Glomerular visceral epithelial cell (primary cell): ENCODE measurements at regions not wholly inside any gene's neighbourhood (a gene's known extent, or its start where the extent isn't known, plus 50 kb on each side); places are given as distances from the start of the nearest gene placed in this dataset.

Experiments
- DNase-seq: peaks from one replicate; pipeline ENCODE4 v3.0.0-alpha.2; 2016; ENCODE audit errors: extremely low spot score

DNA sequence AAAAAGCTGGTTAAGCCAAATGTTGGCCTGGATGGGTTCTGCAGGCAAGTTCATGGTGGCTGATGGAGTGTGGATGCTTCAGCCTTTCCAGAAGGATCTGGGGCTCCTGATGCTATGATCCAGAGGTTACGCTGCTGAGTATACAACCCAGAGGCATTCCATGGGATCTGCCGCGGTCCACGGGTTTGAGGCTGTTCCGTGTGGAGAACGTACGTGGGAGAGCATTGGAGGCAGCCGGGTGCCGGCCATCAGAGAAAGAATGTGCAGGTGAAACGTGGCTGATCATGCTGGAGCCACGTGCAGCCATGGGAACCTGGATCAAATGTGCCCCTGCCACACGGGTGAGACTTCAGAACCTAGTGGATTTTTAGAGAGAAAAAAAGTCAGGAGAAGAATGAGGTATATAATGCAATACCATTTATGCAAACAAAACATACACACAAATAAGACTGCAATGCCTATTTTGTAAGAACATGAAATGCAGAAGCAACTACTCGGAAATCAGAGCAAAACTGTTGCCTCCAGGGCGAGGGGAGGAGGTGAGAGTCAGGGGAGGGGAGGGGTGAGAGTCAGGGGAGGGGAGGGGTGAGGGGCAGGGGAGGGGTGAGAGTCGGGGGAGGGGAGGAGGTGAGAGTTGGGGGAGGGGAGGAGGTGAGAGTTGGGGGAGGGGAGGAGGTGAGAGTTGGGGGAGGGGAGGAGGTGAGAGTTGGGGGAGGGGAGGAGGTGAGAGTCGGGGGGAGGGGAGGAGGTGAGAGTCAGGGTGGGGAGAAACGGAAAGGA lies 116.5 kb upstream of the C1orf174 start:
- DNase-seq = no peak

DNA sequence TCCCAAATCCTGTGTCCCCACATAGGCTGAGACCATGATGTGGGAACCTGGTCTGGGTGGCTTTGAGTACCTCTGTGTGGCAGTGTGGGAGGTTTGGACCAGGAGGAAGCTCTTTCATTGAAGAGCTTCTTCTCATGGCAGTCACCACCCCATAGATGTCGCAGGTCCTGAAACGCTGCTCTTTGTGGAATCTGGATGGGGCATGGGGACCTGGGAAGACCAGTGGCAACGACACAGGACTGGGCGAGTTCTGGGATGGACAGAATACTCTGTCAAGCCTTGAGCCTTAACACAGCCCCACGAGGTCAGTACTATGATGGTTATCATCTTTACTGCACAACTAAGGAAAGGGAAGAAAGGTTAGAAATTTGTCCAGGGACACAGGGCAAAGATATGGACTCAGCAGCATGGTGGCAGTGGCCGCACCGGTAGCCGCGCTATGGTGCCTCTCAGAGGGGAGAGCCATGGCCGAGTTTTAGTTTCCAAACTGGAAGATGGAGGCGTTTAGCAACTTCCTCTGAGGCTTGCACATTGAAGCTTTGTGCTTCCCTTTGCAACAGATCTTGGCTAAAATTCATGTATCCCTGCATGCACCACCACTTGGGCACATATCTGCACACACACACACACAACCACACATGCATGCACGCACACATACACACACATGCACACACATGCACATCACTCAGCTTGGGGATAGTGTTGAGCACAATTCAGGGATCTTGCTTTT lies 117.7 kb upstream of the C1orf174 start:
- DNase-seq = no peak

DNA sequence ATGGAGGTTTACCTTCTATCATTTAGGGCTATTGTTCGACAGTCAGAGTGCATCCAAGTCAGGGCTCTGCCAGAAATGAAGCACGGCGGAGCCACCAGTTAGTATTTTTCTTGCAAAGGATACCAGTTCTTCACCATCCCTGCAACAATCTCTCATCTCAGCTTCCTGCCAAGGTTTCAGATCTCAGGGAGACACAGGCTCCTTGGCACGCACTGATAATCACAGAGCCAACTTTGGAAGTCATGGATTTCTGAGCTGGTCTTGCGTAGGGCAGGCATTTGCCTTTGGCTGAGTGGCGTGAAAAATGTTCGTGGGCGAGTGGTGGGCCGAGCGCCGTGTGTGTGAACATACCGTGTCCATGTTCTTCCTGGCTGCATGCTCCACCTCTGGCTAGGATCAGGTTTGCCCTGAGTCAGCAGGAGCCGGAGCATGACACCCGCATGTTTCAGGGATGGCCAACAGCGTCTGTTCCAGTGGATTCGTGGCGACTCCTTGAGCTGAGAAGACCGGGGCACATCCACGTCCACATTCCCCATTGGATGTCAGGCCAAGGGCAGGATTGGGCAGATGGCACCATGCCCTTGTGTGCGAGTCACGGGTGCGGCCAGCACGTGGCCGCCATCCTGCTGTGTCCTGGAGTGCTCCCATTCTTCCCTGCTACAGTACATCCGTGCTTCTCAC lies 118.5 kb upstream of the C1orf174 start:
- DNase-seq = no peak

DNA sequence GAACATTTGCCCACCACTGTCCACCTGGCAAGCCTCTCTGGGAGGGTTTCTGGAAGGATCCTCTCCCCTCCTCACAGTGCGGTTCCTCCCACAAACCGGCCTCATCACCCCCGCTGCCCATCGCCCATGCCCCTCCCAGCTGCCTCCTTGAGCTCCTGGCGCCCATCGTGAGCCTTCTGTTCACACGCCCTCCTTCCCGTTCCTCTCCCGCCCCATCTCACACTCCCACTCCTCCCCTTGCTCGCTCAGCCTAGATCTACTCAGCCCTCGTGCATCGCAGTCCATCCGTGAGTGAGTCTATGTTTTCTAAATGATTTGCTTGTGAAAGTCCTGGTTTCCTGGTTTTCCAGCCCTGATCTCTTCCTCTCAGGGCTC lies 119.1 kb upstream of the C1orf174 start:
- DNase-seq = no peak

DNA sequence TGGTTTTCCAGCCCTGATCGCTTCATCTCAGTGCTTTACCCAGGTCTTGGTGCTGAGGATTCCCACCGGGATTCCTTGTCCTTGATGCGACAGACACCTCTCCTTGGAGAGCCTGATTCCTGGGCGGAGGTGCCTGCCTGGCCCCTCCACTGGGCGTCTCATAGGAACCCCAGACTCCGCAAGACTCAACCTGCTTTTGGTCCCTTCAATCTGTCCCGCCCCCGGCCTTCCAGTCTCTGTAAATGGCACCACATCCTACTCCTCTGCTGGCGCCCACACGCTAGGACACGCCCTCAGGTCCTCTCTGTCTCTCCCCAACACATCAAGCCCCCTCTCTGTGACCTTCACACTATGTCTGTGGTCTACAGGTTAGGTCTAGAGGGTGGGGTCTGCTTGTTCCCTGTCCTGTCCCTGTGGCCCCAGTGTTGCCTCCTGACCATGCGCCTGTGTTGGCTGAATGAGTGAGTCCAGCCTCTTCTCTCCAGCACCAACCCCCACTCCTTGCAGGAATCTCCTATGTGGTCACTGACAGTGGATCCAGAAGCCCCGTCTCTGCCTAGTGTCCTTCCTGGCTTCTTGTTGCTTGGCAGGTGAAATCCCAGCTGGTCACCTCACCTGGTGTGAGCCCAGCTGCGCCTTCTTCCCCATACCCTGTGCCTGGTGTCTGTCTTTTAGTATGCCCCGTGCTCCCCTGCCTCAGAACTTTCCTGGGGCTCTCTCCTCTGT lies 119.7 kb upstream of the C1orf174 start:
- no peak for DNase-seq

DNA sequence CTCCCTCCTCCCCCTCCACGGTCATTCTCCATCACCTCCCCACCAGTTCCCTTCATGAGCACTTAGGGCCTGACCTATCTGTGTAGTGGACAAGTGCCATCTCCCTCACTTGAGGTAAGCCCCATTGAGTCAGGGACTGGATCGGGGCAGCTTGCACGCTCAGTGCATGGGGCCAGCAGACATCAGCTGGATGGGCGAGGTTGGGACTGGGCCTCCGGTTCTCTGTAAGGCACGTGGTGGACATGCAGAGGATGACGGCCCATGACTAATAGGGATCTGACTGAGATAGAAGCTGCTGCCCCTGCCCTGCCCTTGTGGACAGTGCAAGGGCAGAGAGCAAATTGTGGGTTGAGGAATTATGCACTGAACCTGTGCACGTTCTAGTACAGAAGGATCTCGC lies 120.4 kb upstream of the C1orf174 start:
- DNase-seq = no peak

DNA sequence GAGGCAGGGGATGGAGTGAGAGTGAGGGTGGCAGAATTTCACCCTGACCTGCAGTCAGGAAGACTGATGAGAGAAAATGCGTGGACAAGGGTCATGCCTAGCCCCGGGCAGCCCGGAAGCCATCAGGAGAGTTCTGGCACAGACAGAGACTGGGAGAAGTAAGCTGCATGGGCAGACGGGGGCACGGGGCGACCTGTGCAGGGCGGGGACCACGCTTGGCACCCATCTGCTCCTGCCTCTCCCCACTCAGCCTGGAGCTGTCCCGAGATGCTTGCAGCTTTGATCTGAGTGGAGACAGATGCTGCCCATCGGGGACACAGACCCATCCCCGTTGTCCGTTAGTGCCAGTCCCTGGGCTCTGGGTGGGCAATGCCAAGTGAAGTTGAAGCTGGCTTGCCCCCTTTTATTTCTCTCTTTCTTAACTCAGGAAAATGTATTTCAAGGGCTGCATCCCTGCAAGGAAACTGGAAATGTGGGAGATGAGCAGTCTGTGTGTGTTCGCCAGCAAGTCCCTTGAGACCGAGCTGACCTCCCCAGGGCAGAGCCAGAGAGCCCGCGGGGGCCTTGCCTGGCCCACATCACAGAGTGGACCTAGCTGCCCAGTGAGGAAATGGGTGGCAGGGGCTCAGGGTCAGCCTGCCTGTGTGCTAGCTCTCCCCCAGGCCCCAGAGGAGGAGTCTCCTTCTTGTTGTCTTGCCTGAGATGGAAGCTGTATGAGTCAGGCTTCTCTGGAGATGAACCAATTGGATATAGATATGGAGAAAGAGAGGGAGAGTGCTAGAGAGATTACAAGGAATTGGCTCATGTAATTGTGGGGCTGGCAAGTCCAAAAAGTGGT lies 121.3 kb upstream of the C1orf174 start:
- no peak for DNase-seq

DNA sequence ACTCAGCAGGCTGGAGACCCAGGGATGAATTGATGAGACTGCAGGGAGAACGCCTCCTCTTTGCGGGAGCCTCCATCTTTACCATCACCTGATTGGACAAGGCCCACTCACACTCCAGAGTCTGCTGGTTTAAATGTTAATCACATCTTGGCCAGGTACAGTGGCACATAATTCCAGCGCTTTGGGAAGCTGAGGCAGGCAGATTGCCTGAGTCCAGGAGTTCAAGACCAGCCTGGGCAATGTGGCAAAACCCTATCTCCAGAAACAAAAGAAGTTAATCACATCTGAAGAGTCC lies 121.8 kb upstream of the C1orf174 start:
- DNase-seq = no peak

DNA sequence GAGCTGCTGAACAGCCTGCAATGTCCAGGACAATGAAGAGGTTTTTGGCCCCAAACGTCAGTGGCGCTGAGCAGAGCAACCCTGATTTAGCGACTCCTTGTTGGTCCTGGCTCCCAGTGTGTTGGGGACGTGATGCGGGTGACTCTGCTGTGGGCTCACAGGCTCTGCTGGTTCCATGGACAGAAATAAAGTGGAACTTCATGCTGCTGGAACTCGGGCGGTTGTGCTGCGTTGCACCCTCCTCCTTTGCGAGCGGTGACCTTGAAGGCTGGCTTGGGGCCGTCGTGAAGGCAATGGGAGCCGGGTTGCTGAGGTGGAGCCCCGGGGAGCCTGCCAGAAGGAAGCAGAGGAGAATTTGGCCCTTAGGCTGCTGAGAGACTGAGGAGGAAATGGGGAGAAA lies 122.6 kb upstream of the C1orf174 start:
- DNase-seq = no peak

DNA sequence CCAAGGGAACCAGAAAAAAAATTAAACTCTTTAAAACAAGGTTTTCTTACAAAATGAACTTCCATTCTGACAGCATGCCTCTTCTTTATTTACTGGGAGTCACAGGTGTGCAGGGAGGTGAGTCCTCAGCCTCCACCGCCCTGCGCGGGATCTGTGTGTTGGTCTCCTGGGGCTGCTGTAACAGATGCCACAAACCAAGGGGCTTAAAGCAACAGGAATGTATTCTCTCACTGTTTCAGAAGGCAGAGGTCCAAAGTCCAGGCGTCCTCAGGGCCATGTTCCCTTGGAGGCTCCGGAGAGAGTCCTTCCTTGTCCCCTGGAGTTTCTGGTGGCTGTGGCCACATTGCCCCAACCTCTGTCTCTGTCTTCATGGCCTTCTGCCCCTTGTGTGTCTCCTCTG lies 123.6 kb upstream of the C1orf174 start:
- DNase-seq = no peak

DNA sequence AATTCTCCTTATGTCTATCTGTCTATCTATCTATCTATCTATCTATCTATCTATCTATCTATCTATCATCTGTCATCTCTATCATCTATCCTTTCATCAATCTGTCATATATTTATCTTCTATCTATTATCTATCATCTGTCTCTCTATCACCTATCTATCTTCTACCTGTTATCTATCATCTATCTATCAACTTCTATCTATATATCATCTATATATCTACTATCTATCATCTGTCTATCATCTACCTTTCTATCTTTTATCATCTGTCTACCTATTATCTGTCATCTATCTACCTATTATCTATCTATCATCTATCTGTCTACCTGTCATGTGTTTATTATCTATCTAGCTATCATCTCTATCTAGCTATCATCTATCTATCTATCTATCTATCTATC lies 124.7 kb upstream of the C1orf174 start:
- no peak for DNase-seq

DNA sequence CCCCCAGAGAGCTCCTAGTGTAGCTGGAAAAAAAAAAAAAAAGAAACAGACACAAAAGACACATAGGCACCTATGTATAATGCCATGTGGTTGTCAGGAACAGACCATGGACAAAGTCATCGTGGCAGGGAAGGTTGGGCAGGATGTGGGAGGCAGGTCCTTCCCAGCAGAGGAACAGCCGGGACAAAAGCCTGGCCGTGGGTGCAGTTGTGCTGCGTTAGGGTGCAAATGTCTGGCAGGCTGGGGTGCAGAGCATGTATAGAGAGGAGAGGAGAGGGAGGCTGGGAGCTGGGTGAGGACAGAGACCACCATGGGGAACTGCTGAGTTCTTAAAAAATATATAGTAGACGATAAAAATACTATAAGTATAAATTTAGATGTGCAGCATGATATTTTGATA lies 125.7 kb upstream of the C1orf174 start:
- DNase-seq = no peak

DNA sequence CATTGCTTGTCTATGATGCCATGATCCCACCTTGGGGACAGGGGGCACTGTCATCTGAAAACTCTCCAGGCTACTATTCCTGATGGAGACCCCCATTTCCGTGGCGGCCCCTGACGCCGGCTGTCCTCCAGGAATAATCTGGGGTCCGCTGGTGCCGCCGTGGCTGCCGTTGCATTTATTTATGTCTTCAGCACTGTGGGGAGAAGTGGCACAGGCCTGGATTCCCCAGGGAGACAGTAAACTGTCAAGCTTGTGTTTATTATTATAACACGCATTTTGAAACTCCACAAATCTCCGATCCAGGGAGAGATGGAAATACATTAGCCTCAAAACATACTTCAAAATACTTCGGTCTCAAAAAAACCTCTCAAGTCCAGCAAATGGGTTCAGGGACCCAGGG lies 126.9 kb upstream of the C1orf174 start:
- no peak for DNase-seq

DNA sequence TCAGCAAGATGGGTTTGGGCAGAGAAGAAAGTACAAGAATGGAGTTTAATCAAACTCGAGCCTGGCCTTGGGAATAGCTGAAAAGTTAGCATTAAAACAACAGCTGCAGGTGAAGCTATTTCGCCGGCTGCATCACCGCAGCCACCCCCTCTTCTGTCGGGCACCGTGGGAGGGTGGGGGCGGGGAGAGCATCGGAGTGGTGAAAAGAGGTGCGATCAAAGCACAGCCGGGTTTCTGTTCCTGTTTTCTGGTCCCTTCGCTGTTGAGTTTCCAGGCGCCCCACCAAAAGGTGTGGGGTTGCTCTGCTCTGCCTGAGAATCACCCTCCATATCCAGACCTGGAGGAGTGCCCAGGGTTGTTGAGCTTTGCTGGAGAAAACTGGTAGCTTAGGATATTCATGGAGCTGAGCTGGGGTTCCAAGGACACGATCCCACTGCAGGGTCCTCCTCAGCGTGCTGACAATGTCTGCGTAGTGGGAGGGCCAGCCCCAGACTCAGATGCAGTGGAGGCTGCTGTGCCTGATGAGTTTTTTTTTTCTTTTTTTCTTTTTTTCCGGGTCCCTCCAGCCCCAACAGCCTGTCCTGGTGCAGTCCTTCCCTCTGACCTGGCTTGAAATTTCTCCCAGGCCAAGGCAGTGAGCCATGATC lies 127.5 kb upstream of the C1orf174 start:
- no peak for DNase-seq

DNA sequence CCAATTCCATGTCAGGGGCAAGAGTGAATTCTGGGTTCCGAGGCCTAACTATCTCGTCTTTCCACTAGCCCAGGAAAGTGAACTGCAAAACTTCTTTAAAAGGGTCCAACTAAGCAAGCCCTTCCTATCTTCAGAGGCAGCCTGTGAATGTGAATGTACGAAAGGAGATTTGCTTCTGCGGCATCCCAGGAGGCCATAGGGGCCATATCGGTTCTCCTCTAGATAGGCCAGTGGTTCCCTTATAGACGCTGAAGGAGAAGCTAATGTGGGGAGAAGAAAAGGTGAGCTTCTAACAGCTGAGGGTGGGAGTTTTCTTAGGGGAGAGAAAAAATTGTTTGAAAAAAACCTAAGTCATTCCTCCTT lies 128.0 kb upstream of the C1orf174 start:
- no peak for DNase-seq

DNA sequence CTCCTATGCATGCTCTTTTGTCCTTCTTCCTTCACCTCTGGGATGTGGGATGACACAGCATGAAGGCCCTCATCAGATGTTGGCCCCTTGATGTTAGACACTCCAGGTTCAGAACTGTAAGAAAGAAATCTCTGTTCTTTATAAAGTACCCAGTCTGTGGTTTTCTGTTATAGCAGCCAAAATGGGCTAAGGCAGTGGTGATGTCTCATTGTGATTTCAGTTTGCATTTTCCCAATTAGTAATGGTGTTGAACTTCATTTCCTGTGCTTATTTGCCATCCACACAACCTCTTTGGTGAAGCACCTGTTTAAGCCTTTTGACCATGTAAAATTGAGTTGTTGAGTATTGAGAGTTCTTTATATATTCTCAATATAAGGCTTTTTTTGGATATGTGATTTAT lies 129.3 kb upstream of the C1orf174 start:
- no peak for DNase-seq

DNA sequence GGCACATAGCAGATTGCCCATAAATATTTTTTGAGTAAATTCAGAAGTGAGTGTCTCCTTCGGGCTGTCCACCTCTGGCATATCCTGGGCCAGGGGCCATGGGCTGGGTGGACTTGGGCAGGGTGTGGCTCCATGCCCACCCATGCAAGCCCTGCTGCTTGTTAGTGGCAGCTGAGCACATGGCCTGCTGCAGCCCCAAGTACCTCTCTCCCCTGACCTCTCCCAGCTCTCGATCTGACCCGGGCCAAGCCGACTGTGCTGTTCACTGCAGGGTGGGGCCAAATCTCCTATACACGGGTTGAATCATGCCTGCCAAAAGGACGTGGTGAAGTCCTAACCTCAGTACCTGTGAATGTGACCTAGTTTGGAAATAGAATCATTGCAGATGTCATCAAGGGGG lies 132.5 kb upstream of the C1orf174 start:
- no peak for DNase-seq

DNA sequence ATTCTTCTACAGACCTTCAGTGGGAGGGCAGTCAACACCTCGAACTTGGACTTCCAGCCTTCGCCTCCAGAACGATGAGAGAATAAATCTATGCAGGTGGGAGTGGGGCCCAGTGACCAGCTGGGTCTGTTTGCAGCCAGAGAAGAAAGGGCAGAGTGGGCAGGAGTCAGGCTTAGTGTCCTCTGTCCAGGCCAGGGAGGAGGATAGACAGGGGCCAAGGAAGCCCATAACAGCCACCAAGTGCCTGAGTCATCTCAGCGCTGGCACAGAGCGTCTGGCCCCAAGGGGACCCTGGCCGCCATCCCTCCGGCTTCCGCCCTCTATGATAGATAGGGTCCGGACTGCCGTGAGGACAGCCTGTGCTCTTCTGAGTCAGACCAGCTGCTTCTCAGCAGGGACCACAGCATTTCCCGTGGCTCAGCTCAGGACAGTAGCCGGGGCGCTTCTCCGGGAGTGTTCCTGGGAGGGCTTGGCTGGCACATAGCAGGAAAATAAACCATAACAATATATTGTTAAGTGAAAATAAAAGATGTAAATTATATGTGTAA lies 133.1 kb upstream of the C1orf174 start:
- no peak for DNase-seq

DNA sequence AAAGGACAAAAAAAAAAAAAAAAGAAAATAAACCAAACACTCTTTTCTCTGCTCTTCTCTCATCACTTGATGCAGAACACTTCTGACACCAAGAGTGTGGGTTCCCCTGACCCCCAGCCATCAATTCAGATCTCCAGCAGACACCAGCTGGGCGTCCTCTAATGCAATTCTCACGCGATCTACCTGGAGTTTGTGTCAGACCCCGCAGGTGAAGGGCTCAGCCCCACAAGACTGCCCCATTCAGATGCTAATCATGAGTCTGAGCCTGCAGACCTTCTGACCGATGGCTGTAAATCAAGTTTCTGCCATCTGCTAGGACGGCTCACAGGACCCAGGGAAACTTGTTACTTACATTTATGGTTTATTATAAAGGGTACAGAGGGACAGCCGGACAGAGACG lies 133.6 kb upstream of the C1orf174 start:
- DNase-seq = no peak

DNA sequence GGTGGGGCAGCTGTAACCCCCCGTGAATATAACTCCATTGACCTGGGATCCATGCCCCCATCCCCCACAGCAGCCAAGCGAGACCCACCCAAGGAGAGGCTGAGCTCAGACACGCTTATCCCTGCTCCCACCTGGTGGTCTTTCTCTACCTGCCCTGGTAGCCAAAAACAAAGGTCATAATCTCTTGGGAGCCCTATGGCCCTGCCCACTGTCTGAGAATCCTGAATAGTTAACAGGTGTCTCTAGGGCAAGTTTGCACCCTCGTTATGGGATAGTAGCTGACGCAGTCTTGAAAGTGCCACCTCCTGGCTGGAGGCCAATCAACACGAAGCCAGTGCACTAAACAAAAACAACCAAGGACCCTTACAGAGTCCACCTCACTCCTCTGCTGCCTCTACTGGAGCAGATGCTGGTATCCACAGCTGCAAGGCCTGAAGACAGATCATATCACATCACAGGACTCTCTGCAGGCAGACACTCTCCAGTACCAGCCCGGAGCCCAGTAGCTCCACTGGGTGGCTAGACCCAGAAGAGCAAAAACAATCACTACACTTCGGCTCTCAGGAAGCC lies 134.3 kb upstream of the C1orf174 start:
- DNase-seq = no peak

DNA sequence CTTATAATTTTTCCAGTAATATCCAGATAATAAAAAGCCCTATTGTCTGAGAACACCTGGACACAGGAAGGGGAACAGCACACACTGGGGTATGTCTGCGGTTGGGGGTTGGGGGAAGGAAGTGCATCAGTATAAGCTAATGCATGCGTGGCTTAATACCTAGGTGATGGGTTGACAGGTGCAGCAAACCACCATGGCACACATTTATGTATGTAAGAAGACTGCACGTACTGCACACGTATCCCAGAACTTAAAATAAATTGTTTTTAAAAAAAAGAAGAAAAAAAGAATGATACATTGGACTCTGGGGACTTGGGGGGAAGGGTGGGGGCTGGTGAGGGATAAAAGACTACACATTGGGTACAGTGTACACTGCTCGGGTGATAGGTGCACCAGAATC lies 144.9 kb upstream of the C1orf174 start:
- no peak for DNase-seq
